HepG2 (cell line): ENCODE measurements at regions not wholly inside any gene's neighbourhood (a gene's known extent, or its start where the extent isn't known, plus 50 kb on each side); places are given as distances from the start of the nearest gene placed in this dataset.

ENCODE experiments used
- ARID3A ChIP-seq: IDR thresholded peaks from 2 replicates; pipeline ENCODE4 v1.6.1; 2012; ENCODE audit warnings: low read depth, low read length, improper control_type of control experiment
- EP300 ChIP-seq, 3 experiments: sonication (generic) in 1 of 3; formaldehyde crosslinking in 1 of 3; IDR thresholded peaks; 2 replicates each; pipeline versions ENCODE4 v1.5.1 to v1.6.1; 2011 to 2020; ENCODE audit warnings: low read depth in 2 of 3, low read length in 2 of 3, borderline replicate concordance in 1 of 3, improper control_type of control experiment in 1 of 3, mild to moderate bottlenecking in 1 of 3, missing genetic modification reagents in 1 of 3, moderate library complexity in 1 of 3
- FIP1L1 ChIP-seq: fragments of 200-400 bp; formaldehyde crosslinking; IDR thresholded peaks from 2 replicates; pipeline ENCODE4 v1.6.1; 2018; ENCODE audit warnings: low read depth, mild to moderate bottlenecking, low read length, moderate library complexity, borderline replicate concordance; ENCODE audit not compliant: insufficient read depth
- FOXO1 ChIP-seq: sonication (generic); formaldehyde crosslinking; IDR thresholded peaks from 2 replicates; pipeline ENCODE4 v1.4.0; 2020; ENCODE audit warnings: missing genetic modification reagents
- GFI1 ChIP-seq: sonication (generic); formaldehyde crosslinking; IDR thresholded peaks from 2 replicates; pipeline ENCODE4 v1.5.0; 2020; ENCODE audit warnings: missing genetic modification reagents, mild to moderate bottlenecking, borderline replicate concordance
- HHEX ChIP-seq: IDR thresholded peaks from 2 replicates; pipeline ENCODE4 v1.6.1; 2016; ENCODE audit warnings: control low read depth
- HNRNPL ChIP-seq: fragments of 200-400 bp; formaldehyde crosslinking; IDR thresholded peaks from 2 replicates; pipeline ENCODE4 v1.6.1; 2017; ENCODE audit warnings: mild to moderate bottlenecking, low read depth, low read length
- JARID2 ChIP-seq: sonication (generic); formaldehyde crosslinking; IDR thresholded peaks from 2 replicates; pipeline ENCODE4 v1.8.1; 2023; ENCODE audit warnings: missing genetic modification reagents, inconsistent platforms; ENCODE audit not compliant: insufficient replicate concordance
- JUN ChIP-seq: sonication (generic); formaldehyde crosslinking; IDR thresholded peaks from 2 replicates; pipeline ENCODE4 v1.4.0; 2020; ENCODE audit warnings: mild to moderate bottlenecking, missing genetic modification reagents
- MBD4 ChIP-seq: IDR thresholded peaks from 2 replicates; pipeline ENCODE4 v1.6.1; 2012; ENCODE audit warnings: low read length, inconsistent platforms, borderline replicate concordance
- NFIC ChIP-seq: IDR thresholded peaks from 2 replicates; pipeline ENCODE4 v1.6.1; 2012; ENCODE audit warnings: mild to moderate bottlenecking, low read length, inconsistent platforms
- PRMT3 ChIP-seq: sonication (generic); formaldehyde crosslinking; IDR thresholded peaks from 2 replicates; pipeline ENCODE4 v1.8.1; 2022; ENCODE audit warnings: low read depth, mild to moderate bottlenecking, moderate library complexity, missing genetic modification reagents, borderline replicate concordance
- RARG ChIP-seq: sonication (generic); formaldehyde crosslinking; IDR thresholded peaks from 2 replicates; pipeline ENCODE4 v1.4.0; 2020; ENCODE audit warnings: low read depth, mild to moderate bottlenecking, missing genetic modification reagents
- SALL1 ChIP-seq: sonication (generic); formaldehyde crosslinking; IDR thresholded peaks from 2 replicates; pipeline ENCODE4 v1.8.0; 2022; ENCODE audit warnings: mild to moderate bottlenecking, missing genetic modification reagents
- TBX2 ChIP-seq: sonication (generic); formaldehyde crosslinking; IDR thresholded peaks from 2 replicates; pipeline ENCODE4 v1.5.0; 2020; ENCODE audit warnings: missing genetic modification reagents, mild to moderate bottlenecking, borderline replicate concordance
- ZKSCAN5 ChIP-seq: sonication (generic); formaldehyde crosslinking; IDR thresholded peaks from 2 replicates; pipeline ENCODE4 v1.5.1; 2020; ENCODE audit warnings: mild to moderate bottlenecking, missing genetic modification reagents
- ZNF33A ChIP-seq: sonication (generic); formaldehyde crosslinking; IDR thresholded peaks from 2 replicates; pipeline ENCODE4 v1.5.1; 2020; ENCODE audit warnings: missing genetic modification reagents, mild to moderate bottlenecking, moderate library complexity, borderline replicate concordance
- ZNF451 ChIP-seq: sonication (generic); formaldehyde crosslinking; IDR thresholded peaks from 2 replicates; pipeline ENCODE4 v1.5.0; 2020; ENCODE audit warnings: mild to moderate bottlenecking, missing genetic modification reagents
- ZNF552 ChIP-seq: sonication (generic); formaldehyde crosslinking; IDR thresholded peaks from 2 replicates; pipeline ENCODE4 v1.9.0; 2022; ENCODE audit warnings: missing genetic modification reagents, mild to moderate bottlenecking, borderline replicate concordance
- ZNF629 ChIP-seq: sonication (generic); formaldehyde crosslinking; conservative IDR thresholded peaks from 2 replicates; pipeline ENCODE4 v1.5.0; 2020; ENCODE audit warnings: missing genetic modification reagents
- ZSCAN31 ChIP-seq: sonication (generic); formaldehyde crosslinking; IDR thresholded peaks from 2 replicates; pipeline ENCODE4 v1.5.0; 2020; ENCODE audit warnings: low read depth, mild to moderate bottlenecking, missing genetic modification reagents
- TF ChIP-seq, protein P1 (sequence below), 2 experiments: sonication (generic) in 1 of 2; formaldehyde crosslinking in 1 of 2; IDR thresholded peaks; 2 replicates each; pipeline versions ENCODE4 v1.4.0 to v1.6.1; 2016 to 2020; ENCODE audit warnings: borderline replicate concordance in 1 of 2, low read depth in 1 of 2, mild to moderate bottlenecking in 1 of 2, missing genetic modification reagents in 1 of 2
- TF ChIP-seq, protein P2 (sequence below): sonication (generic); IDR thresholded peaks from 2 replicates; pipeline ENCODE4 v1.6.1; 2016; ENCODE audit warnings: low read depth, borderline replicate concordance

DNA sequence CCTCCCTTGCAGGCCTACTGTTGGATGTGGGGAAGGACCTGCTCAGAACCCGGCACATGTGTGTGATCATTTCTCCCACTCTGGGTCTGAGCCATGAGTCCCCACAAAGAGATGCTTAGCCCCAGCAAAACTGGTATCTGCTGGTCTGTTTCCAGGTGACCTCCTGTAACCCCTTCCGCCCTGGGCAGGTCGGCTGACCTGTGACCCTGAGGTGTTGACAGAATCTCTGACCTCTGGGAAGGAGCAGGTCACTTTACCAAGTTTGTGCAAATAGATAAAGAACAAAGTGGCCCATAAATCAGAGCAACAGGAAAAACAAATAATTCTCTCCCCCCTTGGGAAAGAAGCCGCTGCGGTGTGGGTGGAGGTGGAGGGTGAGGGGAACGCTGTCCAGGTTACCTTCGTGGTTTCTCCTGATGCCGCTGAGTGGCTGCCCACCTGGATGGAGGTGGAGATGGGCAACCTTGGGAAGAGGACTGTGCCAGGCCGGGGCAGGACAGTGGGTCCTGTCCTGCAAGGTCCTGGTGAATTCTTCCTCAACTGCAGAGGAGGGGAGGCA is 174.0 kb upstream of the MYCN start (continued):
- TF ChIP-seq, protein P1, sequence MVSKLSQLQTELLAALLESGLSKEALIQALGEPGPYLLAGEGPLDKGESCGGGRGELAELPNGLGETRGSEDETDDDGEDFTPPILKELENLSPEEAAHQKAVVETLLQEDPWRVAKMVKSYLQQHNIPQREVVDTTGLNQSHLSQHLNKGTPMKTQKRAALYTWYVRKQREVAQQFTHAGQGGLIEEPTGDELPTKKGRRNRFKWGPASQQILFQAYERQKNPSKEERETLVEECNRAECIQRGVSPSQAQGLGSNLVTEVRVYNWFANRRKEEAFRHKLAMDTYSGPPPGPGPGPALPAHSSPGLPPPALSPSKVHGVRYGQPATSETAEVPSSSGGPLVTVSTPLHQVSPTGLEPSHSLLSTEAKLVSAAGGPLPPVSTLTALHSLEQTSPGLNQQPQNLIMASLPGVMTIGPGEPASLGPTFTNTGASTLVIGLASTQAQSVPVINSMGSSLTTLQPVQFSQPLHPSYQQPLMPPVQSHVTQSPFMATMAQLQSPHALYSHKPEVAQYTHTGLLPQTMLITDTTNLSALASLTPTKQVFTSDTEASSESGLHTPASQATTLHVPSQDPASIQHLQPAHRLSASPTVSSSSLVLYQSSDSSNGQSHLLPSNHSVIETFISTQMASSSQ (IDR thresholded peaks at IDR 0.05; ENCODE audit: low read depth): peak; percentile 70
- TF ChIP-seq, protein P1 (CRISPR knock-in tag; IDR thresholded peaks at IDR 0.05; ENCODE audit: borderline replicate concordance): peak; percentile 90; the same call in 1 of the 2 replicates
- peak; percentile 100 for TF ChIP-seq GFI1 (CRISPR knock-in tag)
- peak; percentile 100 for TF ChIP-seq HHEX
- TF ChIP-seq SALL1 (CRISPR knock-in tag): peak; percentile 95
- peak; percentile 91 for TF ChIP-seq FOXO1 (CRISPR knock-in tag)
- peak; percentile 45; the same call in 1 of the 2 replicates for TF ChIP-seq ZSCAN31 (CRISPR knock-in tag)
- TF ChIP-seq JUN (CRISPR knock-in tag): peak; percentile 62; the same call in 1 of the 2 replicates
- 0 out of 2 replicates have a peak, but pooled peaks have one; percentile 43 for TF ChIP-seq ZNF629 (CRISPR knock-in tag)
- peak; percentile 80 for TF ChIP-seq JARID2 (CRISPR knock-in tag)
- TF ChIP-seq NFIC: peak; percentile 95
- peak; percentile 99 for TF ChIP-seq TBX2 (CRISPR knock-in tag)
- TF ChIP-seq PRMT3: peak; percentile 93
- TF ChIP-seq MBD4: 0 out of 2 replicates have a peak, but pooled peaks have one; percentile 87
- TF ChIP-seq ARID3A: no peak
- TF ChIP-seq ZKSCAN5 (CRISPR knock-in tag): no peak
- TF ChIP-seq HNRNPL: peak; percentile 78; the same call in 1 of the 2 replicates
- no peak for TF ChIP-seq RARG (CRISPR knock-in tag)
- peak in 1 of 2 experiments; percentile 95; a peak in 3 of 4 replicates for TF ChIP-seq EP300 (IDR thresholded peaks at IDR 0.05; ENCODE audit: low read depth in 2 of 2, low read length in 2 of 2)
- peak; percentile 93 for TF ChIP-seq EP300 (CRISPR knock-in tag; IDR thresholded peaks at IDR 0.05; ENCODE audit: borderline replicate concordance)
- no peak for TF ChIP-seq FIP1L1
- TF ChIP-seq ZNF33A: no peak
- TF ChIP-seq ZNF552: peak; percentile 60; the same call in 1 of the 2 replicates
- TF ChIP-seq ZNF451 (CRISPR knock-in tag): no peak
- TF ChIP-seq, protein P2, sequence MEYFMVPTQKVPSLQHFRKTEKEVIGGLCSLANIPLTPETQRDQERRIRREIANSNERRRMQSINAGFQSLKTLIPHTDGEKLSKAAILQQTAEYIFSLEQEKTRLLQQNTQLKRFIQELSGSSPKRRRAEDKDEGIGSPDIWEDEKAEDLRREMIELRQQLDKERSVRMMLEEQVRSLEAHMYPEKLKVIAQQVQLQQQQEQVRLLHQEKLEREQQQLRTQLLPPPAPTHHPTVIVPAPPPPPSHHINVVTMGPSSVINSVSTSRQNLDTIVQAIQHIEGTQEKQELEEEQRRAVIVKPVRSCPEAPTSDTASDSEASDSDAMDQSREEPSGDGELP: peak; percentile 70; the same call in 1 of the 2 replicates
